ENCODE measurements at regions not wholly inside any gene's neighbourhood (a gene's known extent, or its start where the extent isn't known, plus 50 kb on each side); places are given as distances from the start of the nearest gene placed in this dataset.
A peak's percentile ranks its signal among the peaks of the same experiment; 100 is the strongest.

- Histone ChIP-seq H3K4me3 (ENCODE audit: low read depth in 1 of 2, low read length in 2 of 2) (no peak overlapping the region), H3K36me3 (ENCODE audit: insufficient read depth, low read length) (no peaks in the 10 kb centered on the region), H3K9me3 (ENCODE audit: insufficient read depth, low read length, severe bottlenecking) (no peaks in the 10 kb centered on the region), H3K79me2 (ENCODE audit: insufficient read depth, low read length) (no peaks in the 10 kb centered on the region), H2AFZ (ENCODE audit: low read depth, low read length) (no peak overlapping the region), H3K4me2 (ENCODE audit: insufficient read depth, low read length) (no peak overlapping the region), H3K27ac (ENCODE audit: low read length) (no peak overlapping the region), H3K27me3 (ENCODE audit: insufficient read depth, low read length, poor library complexity) (no peaks in the 10 kb centered on the region), H4K20me1 (ENCODE audit: insufficient read depth, low read length) (no peaks in the 10 kb centered on the region), H3K4me1 (ENCODE audit: insufficient read depth, low read length) (no peaks in the 10 kb centered on the region), H3K9ac (ENCODE audit: low read depth, low read length) (no peak overlapping the region)
- DNase-seq (no peak), ATAC-seq (ENCODE audit: insufficient read depth, low read depth) (no peak)
- TF ChIP-seq EZH2 (IDR thresholded peaks at IDR 0.05; ENCODE audit: borderline replicate concordance, low read depth, low read length, severe bottlenecking): no peak
- TF ChIP-seq CTCF (IDR thresholded peaks at IDR 0.05; ENCODE audit: borderline replicate concordance, extremely low read depth, low read length, poor library complexity, severe bottlenecking): peak; percentile 5
Observed at GRCh38 chr13:71240911-71241310, 626.1 kb downstream of the DACH1 start.

GRCh38 chr13:71237332-71237731 is 629.7 kb downstream of the DACH1 start:
- Histone ChIP-seq H3K27ac (ENCODE audit: low read length) (no peak overlapping the region), H2AFZ (ENCODE audit: low read depth, low read length) (no peak overlapping the region), H3K36me3 (ENCODE audit: insufficient read depth, low read length) (no peaks in the 10 kb centered on the region), H3K4me1 (ENCODE audit: insufficient read depth, low read length) (no peaks in the 10 kb centered on the region), H3K79me2 (ENCODE audit: insufficient read depth, low read length) (no peaks in the 10 kb centered on the region), H4K20me1 (ENCODE audit: insufficient read depth, low read length) (no peaks in the 10 kb centered on the region), H3K4me2 (ENCODE audit: insufficient read depth, low read length) (no peak overlapping the region), H3K4me3 (ENCODE audit: low read depth in 1 of 2, low read length in 2 of 2) (no peak overlapping the region), H3K9me3 (ENCODE audit: insufficient read depth, low read length, severe bottlenecking) (no peaks in the 10 kb centered on the region), H3K9ac (ENCODE audit: low read depth, low read length) (no peak overlapping the region), H3K27me3 (ENCODE audit: insufficient read depth, low read length, poor library complexity) (no peaks in the 10 kb centered on the region)
- ATAC-seq (ENCODE audit: insufficient read depth, low read depth) (no peak), DNase-seq (no peak)
- TF ChIP-seq EZH2 (IDR thresholded peaks at IDR 0.05; ENCODE audit: borderline replicate concordance, low read depth, low read length, severe bottlenecking) (no peak), CTCF (IDR thresholded peaks at IDR 0.05; ENCODE audit: borderline replicate concordance, extremely low read depth, low read length, poor library complexity, severe bottlenecking) (no peak)

DNA sequence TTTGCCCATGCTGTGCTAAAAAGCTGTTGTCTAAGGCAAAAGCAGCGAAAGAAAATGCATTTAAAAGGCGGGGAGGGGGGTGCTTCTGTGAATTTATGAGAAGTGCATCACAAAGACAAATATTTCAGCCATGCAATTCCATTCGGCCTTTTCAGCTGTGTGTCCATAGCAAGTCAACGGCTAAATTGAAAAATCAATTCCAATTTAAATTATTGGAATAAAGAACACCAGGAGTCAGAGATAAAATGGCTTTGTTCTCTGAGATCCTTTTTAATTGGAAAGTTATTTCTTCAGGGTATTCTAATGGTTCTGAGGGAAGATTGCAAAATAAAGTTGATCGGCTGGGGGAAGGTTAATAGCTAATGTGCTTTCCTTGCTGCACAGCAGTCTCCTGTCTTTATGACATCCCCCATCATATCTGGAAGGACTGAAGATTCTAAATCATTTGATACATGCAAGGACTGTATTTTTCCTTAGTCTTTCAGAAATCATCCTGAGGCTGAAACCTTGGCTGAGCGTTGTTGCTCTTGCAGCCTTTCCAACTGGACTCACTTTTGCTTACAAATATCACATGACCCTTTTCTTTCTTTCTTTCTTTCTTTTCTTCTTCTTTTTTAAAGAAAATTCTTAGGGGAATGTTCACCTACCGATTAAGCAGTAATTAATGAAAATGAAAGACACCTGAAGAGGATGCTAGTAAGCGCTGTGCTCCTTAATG is 647.1 kb downstream of the DACH1 start:
- Histone ChIP-seq H3K36me3 (ENCODE audit: insufficient read depth, low read length) (no peaks in the 10 kb centered on the region), H3K79me2 (ENCODE audit: insufficient read depth, low read length) (no peaks in the 10 kb centered on the region), H3K4me1 (ENCODE audit: insufficient read depth, low read length) (no peaks in the 10 kb centered on the region)

More for the DNA sequence above, 647.1 kb downstream of the DACH1 start:
- Histone ChIP-seq H4K20me1 (ENCODE audit: insufficient read depth, low read length) (no peaks in the 10 kb centered on the region), H3K9me3 (ENCODE audit: insufficient read depth, low read length, severe bottlenecking) (no peaks in the 10 kb centered on the region), H2AFZ (ENCODE audit: low read depth, low read length) (no peak overlapping the region), H3K4me2 (ENCODE audit: insufficient read depth, low read length) (no peak overlapping the region), H3K4me3 (ENCODE audit: low read depth in 1 of 2, low read length in 2 of 2) (no peak overlapping the region), H3K27ac (ENCODE audit: low read length) (no peak overlapping the region), H3K9ac (ENCODE audit: low read depth, low read length) (no peak overlapping the region), H3K27me3 (ENCODE audit: insufficient read depth, low read length, poor library complexity) (no peaks in the 10 kb centered on the region)
- ATAC-seq (ENCODE audit: insufficient read depth, low read depth) (no peak), DNase-seq (no peak)
- TF ChIP-seq CTCF (IDR thresholded peaks at IDR 0.05; ENCODE audit: borderline replicate concordance, extremely low read depth, low read length, poor library complexity, severe bottlenecking) (no peak), EZH2 (IDR thresholded peaks at IDR 0.05; ENCODE audit: borderline replicate concordance, low read depth, low read length, severe bottlenecking) (no peak)

All from DND-41 (cell line).